Mesendoderm (in vitro differentiated cells): ENCODE measurements at regions not wholly inside any gene's neighbourhood (a gene's known extent, or its start where the extent isn't known, plus 50 kb on each side); places are given as distances from the start of the nearest gene placed in this dataset.

Source experiments
- DNase-seq: peaks from one replicate; pipeline ENCODE4 v3.0.0; 2013
- H2AK5ac ChIP-seq: 2 replicates; pipeline ENCODE4 v1.6.1; 2013; ENCODE audit warnings: low read length, inconsistent platforms
- H2BK120ac ChIP-seq: 2 replicates; pipeline ENCODE4 v1.6.1; 2013; ENCODE audit warnings: low read depth, mild to moderate bottlenecking, low read length, moderate library complexity, mixed read lengths
- H2BK15ac ChIP-seq: replicated peaks from 2 replicates; pipeline ENCODE4 v1.6.1; 2013; ENCODE audit warnings: low read depth, mild to moderate bottlenecking, moderate library complexity
- H2BK5ac ChIP-seq: 2 replicates; pipeline ENCODE4 v1.6.1; 2013; ENCODE audit warnings: low read length, inconsistent platforms
- H3K18ac ChIP-seq: 2 replicates; pipeline ENCODE4 v1.6.1; 2013; ENCODE audit warnings: mild to moderate bottlenecking, low read length, mixed read lengths
- H3K23ac ChIP-seq: one replicate; pipeline ENCODE4 v1.6.1; 2013; ENCODE audit warnings: low read length
- H3K27ac ChIP-seq: 2 replicates; pipeline ENCODE4 v1.5.1; 2013; ENCODE audit warnings: low read depth, mild to moderate bottlenecking, inconsistent platforms, low read length, moderate library complexity
- H3K27me3 ChIP-seq: 2 replicates; pipeline ENCODE4 v1.6.1; 2013; ENCODE audit warnings: low read length, control low read depth, mild to moderate bottlenecking, inconsistent platforms; ENCODE audit not compliant: insufficient read depth, poor library complexity
- H3K36me3 ChIP-seq: 2 replicates; pipeline ENCODE4 v1.6.1; 2013; ENCODE audit warnings: low read length, inconsistent platforms; ENCODE audit not compliant: control insufficient read depth, insufficient read depth
- H3K4ac ChIP-seq: one replicate; pipeline ENCODE4 v1.6.1; 2013; ENCODE audit warnings: low read depth, mild to moderate bottlenecking, low read length, moderate library complexity
- H3K4me1 ChIP-seq: 2 replicates; pipeline ENCODE4 v1.6.1; 2013; ENCODE audit warnings: low read depth, low read length, inconsistent platforms; ENCODE audit not compliant: control insufficient read depth
- H3K4me2 ChIP-seq: 2 replicates; pipeline ENCODE4 v1.6.1; 2013; ENCODE audit warnings: low read length
- H3K4me3 ChIP-seq: 2 replicates; pipeline ENCODE4 v1.5.1; 2013; ENCODE audit warnings: mild to moderate bottlenecking, low read length
- H3K56ac ChIP-seq: one replicate; pipeline ENCODE4 v1.6.1; 2013; ENCODE audit warnings: low read length
- H3K79me1 ChIP-seq: 2 replicates; pipeline ENCODE4 v1.6.1; 2013; ENCODE audit warnings: low read length, inconsistent platforms
- H3K79me2 ChIP-seq: 2 replicates; pipeline ENCODE4 v1.6.1; 2013; ENCODE audit warnings: mild to moderate bottlenecking, low read length; ENCODE audit not compliant: control insufficient read depth, insufficient read depth
- H3K9ac ChIP-seq: 2 replicates; pipeline ENCODE4 v1.6.1; 2013; ENCODE audit warnings: low read length, inconsistent platforms
- H4K5ac ChIP-seq: one replicate; pipeline ENCODE4 v1.6.1; 2013; ENCODE audit warnings: low read length
- H4K8ac ChIP-seq: one replicate; pipeline ENCODE4 v1.6.1; 2013; ENCODE audit warnings: low read depth, mild to moderate bottlenecking, control low read depth, low read length, moderate library complexity
- WGBS: extraction: QIAGEN DNeasy Blood & Tissue Kit; methylation state at CpG from one replicate; pipeline ENCODE4 v1.1.7; 2013; ENCODE audit warnings: low lambda C conversion rate, missing lambda C conversion rate; ENCODE audit not compliant: insufficient coverage; ENCODE audit errors: extremely low coverage; 5-methylcytosine and 5-hydroxymethylcytosine counted together

DNA sequence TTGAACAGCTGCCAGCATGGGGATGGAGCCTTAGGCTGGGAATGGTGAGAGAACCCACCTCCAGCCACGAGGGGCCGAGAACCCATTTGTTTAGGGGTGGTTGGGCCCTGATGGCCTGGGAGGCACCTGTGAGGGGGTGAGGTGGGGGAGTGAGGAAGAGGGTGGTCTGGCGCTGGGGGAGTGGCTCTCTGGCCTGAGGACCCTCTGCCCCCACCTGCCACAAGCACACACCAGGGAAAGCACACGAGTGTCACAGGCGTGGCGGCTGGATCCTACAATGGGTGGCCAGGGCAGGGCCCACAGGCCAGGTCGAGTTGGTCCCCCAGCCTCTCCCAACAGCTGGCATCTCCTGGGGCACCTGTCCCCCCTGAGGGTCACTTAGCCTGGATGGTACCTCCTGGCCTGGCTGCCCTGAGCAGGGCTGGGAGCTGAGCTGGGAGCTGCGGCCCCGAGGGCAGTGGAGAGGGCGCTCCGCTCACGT lies 340.5 kb downstream of the TMEM121 start:
- no peaks in the 10 kb centered on the region for H3K79me1 ChIP-seq
- no peaks in the 10 kb centered on the region for H3K36me3 ChIP-seq
- H3K79me2 ChIP-seq, result no peaks in the 10 kb centered on the region
- no CpG with 5 or more reads among the region's 12 CpGs for WGBS
- DNase-seq, result no peak
- no peak overlapping the region for H3K23ac ChIP-seq
- no peak overlapping the region for H2BK15ac ChIP-seq
- H3K27me3 ChIP-seq, result no peaks in the 10 kb centered on the region
- no peak overlapping the region for H2BK5ac ChIP-seq
- no peak overlapping the region for H3K9ac ChIP-seq
- H4K8ac ChIP-seq, result no peak overlapping the region
- no peak overlapping the region for H4K5ac ChIP-seq
- no peak overlapping the region for H3K27ac ChIP-seq
- no peak overlapping the region for H3K4ac ChIP-seq
- no peak overlapping the region for H2BK120ac ChIP-seq
- no peak overlapping the region for H2AK5ac ChIP-seq
- no peak overlapping the region for H3K56ac ChIP-seq
- no peaks in the 10 kb centered on the region for H3K4me1 ChIP-seq
- no peak overlapping the region for H3K4me3 ChIP-seq
- no peak overlapping the region for H3K18ac ChIP-seq
- no peak overlapping the region for H3K4me2 ChIP-seq

DNA sequence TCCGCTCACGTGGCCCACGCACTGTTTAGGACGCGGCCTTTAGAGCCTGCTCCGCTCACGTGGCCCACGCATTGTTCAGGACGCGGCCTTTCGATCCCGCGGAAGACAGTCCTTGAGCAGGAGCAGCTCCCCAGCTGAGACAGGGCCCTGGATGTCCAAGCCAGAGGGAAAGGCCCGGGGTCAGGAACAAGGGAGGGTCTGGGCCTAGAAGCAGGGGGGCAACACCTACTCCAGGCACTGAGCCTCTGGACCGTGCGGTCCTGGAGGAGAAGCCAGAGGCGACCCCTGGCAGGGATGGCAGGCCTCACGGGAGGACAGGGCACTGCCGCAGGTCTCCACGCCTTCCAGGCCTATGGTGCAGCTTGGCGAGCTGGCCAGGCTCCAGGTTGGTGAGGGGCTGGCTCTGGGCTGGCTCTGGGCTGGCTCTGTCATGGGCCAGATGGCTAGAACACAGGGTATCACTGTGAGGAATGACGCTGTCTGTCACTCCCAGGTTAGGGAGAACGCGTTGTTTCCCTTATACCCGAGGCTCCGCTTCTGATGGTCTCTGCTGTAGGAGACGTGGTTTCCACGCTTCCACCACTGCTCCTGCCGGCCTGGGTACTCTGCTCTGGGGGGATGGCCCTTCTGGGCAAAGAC lies 341.7 kb downstream of the TMEM121 start:
- Histone ChIP-seq H2BK5ac (no peak overlapping the region), H3K9ac (no peak overlapping the region), H4K5ac (no peak overlapping the region), H3K4ac (no peak overlapping the region), H3K4me2 (no peak overlapping the region), H3K4me1 (no peaks in the 10 kb centered on the region), H3K79me2 (no peaks in the 10 kb centered on the region), H4K8ac (no peak overlapping the region), H3K27ac (no peak overlapping the region), H3K4me3 (no peak overlapping the region), H3K79me1 (no peaks in the 10 kb centered on the region), H2AK5ac (no peak overlapping the region), H3K56ac (no peak overlapping the region), H2BK15ac (no peak overlapping the region), H2BK120ac (no peak overlapping the region), H3K36me3 (no peaks in the 10 kb centered on the region), H3K23ac (no peak overlapping the region), H3K18ac (no peak overlapping the region), H3K27me3 (no peaks in the 10 kb centered on the region)
- no peak for DNase-seq
- no CpG with 5 or more reads among the region's 29 CpGs for WGBS

DNA sequence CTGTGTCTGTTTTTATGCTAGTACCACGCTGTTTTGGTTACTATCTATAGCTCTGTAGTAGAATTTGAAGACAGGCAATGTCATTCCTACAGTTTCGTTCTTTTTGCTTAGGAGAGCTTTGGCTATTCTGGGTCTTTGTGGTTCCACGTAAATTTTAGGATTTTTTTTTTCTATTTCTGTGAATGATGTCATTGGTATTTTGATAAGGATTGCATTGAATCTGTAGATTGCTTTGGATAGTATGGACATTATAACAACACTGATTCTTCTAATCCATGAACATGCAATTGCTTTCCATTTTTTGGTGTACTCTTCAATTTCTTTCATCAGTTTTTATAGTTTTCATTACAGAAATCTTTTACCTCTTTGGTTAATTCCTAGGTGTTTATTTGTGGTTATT lies 345.2 kb downstream of the TMEM121 start:
- Histone ChIP-seq H3K4ac (no peak overlapping the region), H2BK120ac (no peak overlapping the region), H3K36me3 (no peaks in the 10 kb centered on the region), H3K79me1 (no peaks in the 10 kb centered on the region), H3K9ac (no peak overlapping the region), H3K23ac (no peak overlapping the region), H3K4me3 (no peak overlapping the region), H3K27ac (no peak overlapping the region), H2AK5ac (no peak overlapping the region), H2BK15ac (no peak overlapping the region), H3K18ac (no peak overlapping the region), H4K8ac (no peak overlapping the region), H4K5ac (no peak overlapping the region), H3K4me1 (no peaks in the 10 kb centered on the region), H3K56ac (no peak overlapping the region), H2BK5ac (no peak overlapping the region), H3K4me2 (no peak overlapping the region), H3K27me3 (no peaks in the 10 kb centered on the region), H3K79me2 (no peaks in the 10 kb centered on the region)
- DNase-seq, result no peak
- WGBS, result no CpG with 5 or more reads among the region's 3 CpGs

DNA sequence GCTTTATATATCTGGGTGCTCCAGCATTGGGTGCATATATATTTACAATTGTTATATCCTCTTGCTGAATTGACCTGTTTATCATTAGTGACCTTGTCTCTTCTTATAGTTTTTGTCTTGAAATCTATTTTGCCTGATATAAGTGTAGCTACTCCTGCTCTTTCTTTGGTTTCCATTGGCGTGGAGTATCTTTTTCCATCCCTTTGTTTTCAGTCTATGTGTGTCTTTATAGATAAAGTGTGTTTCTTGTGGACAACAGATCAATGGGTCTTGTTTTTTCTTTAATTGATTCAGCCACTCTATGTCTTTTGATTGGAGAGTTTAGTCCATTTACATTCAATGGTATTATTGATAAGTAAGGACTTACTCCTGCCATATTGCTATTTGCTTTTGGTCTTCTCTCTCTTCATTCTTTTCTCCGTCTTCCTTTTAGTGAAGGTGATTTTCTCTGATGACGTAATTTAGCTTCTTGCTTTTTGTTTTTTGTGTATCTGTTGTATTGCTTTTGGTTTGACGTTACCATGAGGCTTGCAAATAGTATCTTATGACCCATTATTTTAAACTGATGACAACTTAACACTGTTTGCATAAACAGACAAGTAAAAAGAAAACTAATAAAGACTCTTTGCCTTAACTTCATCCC lies 347.6 kb downstream of the TMEM121 start:
- Histone ChIP-seq H3K4me3 (no peak overlapping the region), H4K8ac (no peak overlapping the region), H3K9ac (no peak overlapping the region), H2AK5ac (no peak overlapping the region), H3K56ac (no peak overlapping the region), H3K27ac (no peak overlapping the region), H2BK120ac (no peak overlapping the region), H3K23ac (no peak overlapping the region), H2BK15ac (no peak overlapping the region), H3K36me3 (no peaks in the 10 kb centered on the region), H3K79me2 (no peaks in the 10 kb centered on the region), H3K18ac (no peak overlapping the region), H3K4ac (no peak overlapping the region), H3K27me3 (no peaks in the 10 kb centered on the region), H2BK5ac (no peak overlapping the region), H3K79me1 (no peaks in the 10 kb centered on the region), H3K4me2 (no peak overlapping the region), H3K4me1 (no peaks in the 10 kb centered on the region), H4K5ac (no peak overlapping the region)
- WGBS, result no CpG with 5 or more reads among the region's 4 CpGs
- no peak for DNase-seq

DNA sequence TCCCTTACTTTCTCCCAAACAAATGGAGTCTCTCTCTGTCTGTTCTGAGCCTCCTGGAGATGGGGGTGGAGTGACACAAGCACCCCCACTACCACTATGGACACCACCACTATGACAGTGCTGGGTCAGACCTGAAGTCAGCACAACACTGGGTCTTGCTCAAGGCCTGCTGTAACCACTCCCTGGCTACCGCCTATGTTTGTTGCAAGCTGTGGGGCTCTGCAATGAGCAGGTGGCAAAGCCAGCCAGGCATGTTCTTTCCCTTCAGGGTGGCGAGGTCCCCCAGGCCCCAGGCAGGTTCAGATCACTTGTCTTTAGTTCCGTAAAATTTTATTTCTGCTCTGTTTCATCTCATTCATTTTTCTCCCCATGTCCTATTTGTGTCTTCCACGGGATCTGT lies 349.8 kb downstream of the TMEM121 start:
- Histone ChIP-seq H2BK15ac (no peak overlapping the region), H3K79me1 (no peaks in the 10 kb centered on the region), H3K4me3 (no peak overlapping the region), H3K27me3 (no peaks in the 10 kb centered on the region), H3K23ac (no peak overlapping the region), H2BK5ac (no peak overlapping the region), H4K5ac (no peak overlapping the region), H3K4me1 (no peaks in the 10 kb centered on the region), H3K4me2 (no peak overlapping the region), H3K18ac (no peak overlapping the region), H3K9ac (no peak overlapping the region), H3K36me3 (no peaks in the 10 kb centered on the region), H3K79me2 (no peaks in the 10 kb centered on the region), H3K4ac (no peak overlapping the region), H3K56ac (no peak overlapping the region), H2BK120ac (no peak overlapping the region), H2AK5ac (no peak overlapping the region), H3K27ac (no peak overlapping the region), H4K8ac (no peak overlapping the region)
- WGBS, result no CpG with 5 or more reads among the region's 4 CpGs
- DNase-seq, result no peak

DNA sequence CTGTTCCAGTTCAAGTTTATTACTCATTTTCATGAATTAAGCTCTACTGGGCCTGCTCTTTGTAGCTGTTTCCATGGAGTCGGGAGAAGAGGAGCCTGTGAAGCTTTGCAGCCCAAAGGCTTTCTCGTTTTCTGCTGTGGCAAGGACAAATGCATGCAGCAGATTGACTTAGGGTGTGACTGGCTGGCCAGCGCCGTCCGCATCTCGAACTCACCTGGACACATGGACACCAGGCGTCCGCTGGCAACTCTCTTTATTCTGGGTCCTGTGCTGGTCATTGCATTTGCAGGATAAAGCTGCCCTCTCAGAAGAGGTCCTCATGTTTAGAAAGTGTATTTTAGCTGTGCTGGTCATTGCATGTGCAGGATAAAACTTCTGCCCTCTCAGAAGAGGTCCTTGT lies 350.4 kb downstream of the TMEM121 start:
- Histone ChIP-seq H3K56ac (no peak overlapping the region), H3K4me1 (no peaks in the 10 kb centered on the region), H2BK120ac (no peak overlapping the region), H4K5ac (no peak overlapping the region), H3K4ac (no peak overlapping the region), H3K27me3 (no peaks in the 10 kb centered on the region), H3K79me2 (no peaks in the 10 kb centered on the region), H3K36me3 (no peaks in the 10 kb centered on the region), H3K9ac (no peak overlapping the region), H2BK5ac (no peak overlapping the region), H4K8ac (no peak overlapping the region), H3K4me3 (no peak overlapping the region), H3K18ac (no peak overlapping the region), H2BK15ac (no peak overlapping the region), H3K79me1 (no peaks in the 10 kb centered on the region), H3K27ac (no peak overlapping the region), H3K4me2 (no peak overlapping the region), H2AK5ac (no peak overlapping the region), H3K23ac (no peak overlapping the region)
- no CpG with 5 or more reads among the region's 8 CpGs for WGBS
- no peak for DNase-seq
